OCI-LY7 (cell line): ENCODE measurements at regions not wholly inside any gene's neighbourhood (a gene's known extent, or its start where the extent isn't known, plus 50 kb on each side); places are given as distances from the start of the nearest gene placed in this dataset.
"Not testable (repeated sequence)": the region's sequence is repeated elsewhere in the genome, so short reads cannot be mapped to it uniquely, and the experiment has no call there.

Experiments
- BruUV-seq: library from RNA; stranded (reverse); fragments of 400-500 nt; replicated peaks from 2 replicates; lab custom pipeline; 2021; lab: Mats Ljungman, UMichigan
- CTCF ChIA-PET: fragments of 300-600 bp; sonication (Branson Sonifier 250); formaldehyde crosslinking; loops from one replicate; lab custom pipeline; 2022; ENCODE audit warnings: antibody characterized with exemption; ENCODE audit not compliant: unreplicated experiment; lab: Charles Lee
- POLR2A ChIA-PET: fragments of 300-600 bp; sonication (Branson Sonifier 250); formaldehyde crosslinking; loops from one replicate; lab custom pipeline; 2022; ENCODE audit warnings: antibody characterized with exemption; lab: Charles Lee
- DNase-seq: peaks from one replicate; pipeline ENCODE4 v3.0.0-alpha.2; 2015; ENCODE audit warnings: low spot score
- H2AFZ ChIP-seq: fragments of 200-600 bp; sonication (generic), shearing (Covaris generic); 2 replicates; pipeline ENCODE4 v1.6.1; 2014; ENCODE audit warnings: mild to moderate bottlenecking, antibody characterized with exemption, low read length, moderate library complexity
- H3K27ac ChIP-seq: fragments of 200-600 bp; sonication (generic); 2 replicates; pipeline ENCODE4 v1.5.1; 2014; ENCODE audit warnings: mixed run types, low read depth, mild to moderate bottlenecking, moderate library complexity, low read length, inconsistent platforms; ENCODE audit not compliant: poor library complexity, severe bottlenecking
- H3K36me3 ChIP-seq: fragments of 200-600 bp; sonication (generic); 2 replicates; pipeline ENCODE4 v1.6.1; 2014; ENCODE audit warnings: mild to moderate bottlenecking, antibody characterized with exemption, low read length, moderate library complexity, mixed read lengths; ENCODE audit not compliant: insufficient read depth
- H3K4me1 ChIP-seq: fragments of 200-600 bp; sonication (generic); 2 replicates; pipeline ENCODE4 v1.5.1; 2014; ENCODE audit warnings: mild to moderate bottlenecking, low read length; ENCODE audit not compliant: insufficient read depth, poor library complexity, severe bottlenecking
- H3K4me2 ChIP-seq: fragments of 200-600 bp; sonication (generic); 2 replicates; pipeline ENCODE4 v1.6.1; 2014; ENCODE audit warnings: mild to moderate bottlenecking, low read length
- H3K4me3 ChIP-seq: fragments of 200-600 bp; sonication (generic); 2 replicates; pipeline ENCODE4 v1.5.1; 2014; ENCODE audit warnings: mild to moderate bottlenecking, low read depth, low read length; ENCODE audit not compliant: poor library complexity, severe bottlenecking
- H3K79me2 ChIP-seq: fragments of 200-600 bp; sonication (generic); 2 replicates; pipeline ENCODE4 v1.6.1; 2016; ENCODE audit warnings: low read depth, mild to moderate bottlenecking, low read length, moderate library complexity, mixed read lengths; ENCODE audit not compliant: insufficient read depth
- H3K9me2 ChIP-seq: fragments of 200-600 bp; sonication (generic); 2 replicates; pipeline ENCODE4 v1.6.1; 2016; ENCODE audit warnings: mild to moderate bottlenecking, low read length, mixed read lengths; ENCODE audit not compliant: insufficient read depth
- H3K9me3 ChIP-seq: fragments of 200-600 bp; sonication (generic); 2 replicates; pipeline ENCODE4 v1.6.1; 2014; ENCODE audit warnings: mild to moderate bottlenecking, mixed run types, low read length, mixed read lengths
- H4K20me1 ChIP-seq: fragments of 200-600 bp; sonication (generic); 2 replicates; pipeline ENCODE4 v1.6.1; 2014; ENCODE audit warnings: mild to moderate bottlenecking, antibody characterized with exemption, low read length, moderate library complexity, mixed read lengths; ENCODE audit not compliant: insufficient read depth
- EZH2phosphoT487 ChIP-seq: fragments of 200-600 bp; sonication (generic); IDR thresholded peaks from 2 replicates; pipeline ENCODE4 v1.6.1; 2018; ENCODE audit warnings: low read depth, borderline replicate concordance, mild to moderate bottlenecking, mixed run types, antibody characterized with exemption, low read length, moderate library complexity, mixed read lengths
- intact Hi-C: fragments of 100-400 bp; cut with micrococcal nuclease; formaldehyde crosslinking; loops from one replicate; pipeline ENCODE4 v1.10.0; 2022; ENCODE audit not compliant: unreplicated experiment
- TF ChIP-seq, protein P1 (sequence below): fragments of 200-600 bp; sonication (generic); conservative IDR thresholded peaks from 2 replicates; pipeline ENCODE4 v1.5.1; 2014; ENCODE audit warnings: mild to moderate bottlenecking, antibody characterized with exemption, low read length, moderate library complexity, mixed read lengths

DNA sequence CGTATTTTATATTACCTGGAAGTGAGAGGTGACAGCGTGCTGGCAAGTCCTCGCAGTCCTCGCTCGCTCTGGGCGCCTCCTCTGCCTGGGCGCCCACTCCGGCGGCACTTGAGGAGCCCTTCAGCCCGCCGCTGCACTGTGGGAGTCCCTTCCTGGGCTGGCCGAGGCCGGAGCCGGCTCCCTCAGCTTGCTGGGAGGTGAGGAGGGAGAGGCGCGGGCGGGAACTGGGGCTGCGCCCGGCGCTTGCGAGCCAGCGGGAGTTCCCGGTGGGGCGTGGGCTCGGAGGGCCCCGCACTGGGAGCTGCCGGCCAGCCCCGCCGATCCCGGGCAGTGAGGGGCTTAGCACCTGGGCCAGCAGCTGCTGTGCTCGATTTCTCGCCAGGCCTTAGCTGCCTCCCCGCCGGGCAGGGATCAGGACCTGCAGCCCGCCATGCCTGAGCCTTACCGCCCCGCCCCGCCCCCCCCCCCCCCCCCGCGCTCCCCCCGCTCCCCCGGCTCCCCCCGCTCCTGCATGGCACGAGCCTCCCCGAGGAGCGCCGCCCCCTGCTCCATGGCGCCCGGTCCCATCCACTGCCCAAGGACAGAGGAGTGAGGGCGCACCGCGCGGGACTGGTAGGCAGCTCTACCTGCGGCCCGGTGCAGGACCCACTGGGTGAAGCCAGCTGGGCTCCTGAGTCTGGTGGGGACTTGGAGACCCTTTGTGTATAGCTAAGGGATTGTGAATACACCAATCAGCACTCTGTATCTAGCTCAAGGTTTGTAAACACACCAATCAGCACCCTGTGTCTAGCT lies 298.9 kb upstream of the MAGEB16 start:
- Histone ChIP-seq H3K4me1 (no peaks in the 10 kb centered on the region), H3K27ac (no peak overlapping the region), H3K4me3 (no peak overlapping the region), H3K4me2 (no peak overlapping the region), H3K36me3 (no peaks in the 10 kb centered on the region), H3K9me2 (no peaks in the 10 kb centered on the region), H3K9me3 (no peaks in the 10 kb centered on the region), H3K79me2 (no peaks in the 10 kb centered on the region), H2AFZ (no peak overlapping the region), H4K20me1 (no peaks in the 10 kb centered on the region)
- ChIA-PET CTCF (no interaction called here), POLR2A (no interaction called here)
- no TSS peak for BruUV-seq
- DNase-seq, result no peak
- TF ChIP-seq, protein P1, sequence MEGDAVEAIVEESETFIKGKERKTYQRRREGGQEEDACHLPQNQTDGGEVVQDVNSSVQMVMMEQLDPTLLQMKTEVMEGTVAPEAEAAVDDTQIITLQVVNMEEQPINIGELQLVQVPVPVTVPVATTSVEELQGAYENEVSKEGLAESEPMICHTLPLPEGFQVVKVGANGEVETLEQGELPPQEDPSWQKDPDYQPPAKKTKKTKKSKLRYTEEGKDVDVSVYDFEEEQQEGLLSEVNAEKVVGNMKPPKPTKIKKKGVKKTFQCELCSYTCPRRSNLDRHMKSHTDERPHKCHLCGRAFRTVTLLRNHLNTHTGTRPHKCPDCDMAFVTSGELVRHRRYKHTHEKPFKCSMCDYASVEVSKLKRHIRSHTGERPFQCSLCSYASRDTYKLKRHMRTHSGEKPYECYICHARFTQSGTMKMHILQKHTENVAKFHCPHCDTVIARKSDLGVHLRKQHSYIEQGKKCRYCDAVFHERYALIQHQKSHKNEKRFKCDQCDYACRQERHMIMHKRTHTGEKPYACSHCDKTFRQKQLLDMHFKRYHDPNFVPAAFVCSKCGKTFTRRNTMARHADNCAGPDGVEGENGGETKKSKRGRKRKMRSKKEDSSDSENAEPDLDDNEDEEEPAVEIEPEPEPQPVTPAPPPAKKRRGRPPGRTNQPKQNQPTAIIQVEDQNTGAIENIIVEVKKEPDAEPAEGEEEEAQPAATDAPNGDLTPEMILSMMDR, result no peak
- TF ChIP-seq EZH2phosphoT487, result no peak
- intact Hi-C loops, result no loop called here

DNA sequence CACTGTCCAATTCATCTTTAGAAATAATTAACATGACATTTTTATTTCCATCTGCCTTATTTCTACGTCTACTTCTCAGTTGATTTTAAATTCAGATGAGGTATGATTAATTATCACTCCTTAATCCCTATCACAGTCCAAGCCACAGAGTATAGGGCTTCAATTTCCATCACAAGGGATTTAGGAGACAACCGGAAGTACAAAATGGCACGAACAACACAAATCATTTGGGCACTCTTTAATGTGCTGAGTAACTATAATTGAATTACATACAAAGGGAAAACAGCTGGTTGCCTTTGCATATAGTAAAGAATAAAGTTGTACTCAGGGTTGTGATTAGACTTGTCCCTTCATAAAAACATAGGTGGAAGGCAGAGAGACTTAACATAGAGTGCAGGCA lies 290.4 kb upstream of the MAGEB16 start:
- POLR2A ChIA-PET, result interaction anchor here (0.6 kb wide), 1 partner anchor 9 kb away, joined by 3 read pairs; no protein-coding TSS in a partner anchor
- BruUV-seq, result no TSS peak
- intact Hi-C loops, result no loop called here

DNA sequence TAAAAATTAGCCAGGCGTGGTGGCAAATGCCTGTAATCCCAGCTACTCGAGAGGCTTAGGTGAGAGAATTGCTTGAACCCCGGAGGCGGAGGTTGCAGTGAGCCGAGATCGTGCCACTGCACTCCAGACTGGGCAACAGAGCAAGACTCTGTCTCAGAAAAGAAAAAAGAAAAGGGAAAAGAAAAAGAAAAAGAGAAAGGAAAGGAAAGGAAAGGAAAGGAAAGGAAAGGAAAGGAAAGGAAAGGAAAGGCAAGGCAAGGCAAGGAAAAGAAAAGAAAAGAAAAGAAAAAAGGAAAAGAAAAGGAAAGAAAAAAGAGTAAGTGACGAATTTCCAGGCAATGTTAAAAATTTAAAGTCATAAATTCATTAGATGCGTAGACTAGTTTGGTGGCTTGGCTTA lies 250.1 kb upstream of the MAGEB16 start:
- H3K36me3 ChIP-seq, CTCF ChIA-PET, H3K4me1 ChIP-seq, BruUV-seq, H3K4me2 ChIP-seq, H3K79me2 ChIP-seq, H4K20me1 ChIP-seq, DNase-seq, POLR2A ChIA-PET, H3K27ac ChIP-seq, intact Hi-C loops, H2AFZ ChIP-seq, H3K9me2 ChIP-seq, H3K4me3 ChIP-seq, H3K9me3 ChIP-seq: not testable (repeated sequence)

More for the DNA sequence above, 290.4 kb upstream of the MAGEB16 start:
- no peaks in the 10 kb centered on the region for H3K4me1 ChIP-seq
- no peaks in the 10 kb centered on the region for H3K9me3 ChIP-seq
- no peaks in the 10 kb centered on the region for H3K9me2 ChIP-seq
- no peak for DNase-seq
- H3K27ac ChIP-seq, result no peak overlapping the region
- H2AFZ ChIP-seq, result no peak overlapping the region
- TF ChIP-seq EZH2phosphoT487, result no peak
- TF ChIP-seq, protein P1, result no peak
- H3K36me3 ChIP-seq, result no peaks in the 10 kb centered on the region
- CTCF ChIA-PET, result no interaction called here
- no peaks in the 10 kb centered on the region for H4K20me1 ChIP-seq
- H3K4me2 ChIP-seq, result no peak overlapping the region
- H3K79me2 ChIP-seq, result no peaks in the 10 kb centered on the region
- H3K4me3 ChIP-seq, result no peak overlapping the region
